K562 (cell line): ENCODE measurements at regions not wholly inside any gene's neighbourhood (a gene's known extent, or its start where the extent isn't known, plus 50 kb on each side); places are given as distances from the start of the nearest gene placed in this dataset.
A peak's percentile ranks its signal among the peaks of the same experiment; 100 is the strongest.

ENCODE experiments used
- ATAC-seq: fragments of 200-7000 bp; cut with Tn5 transposase; 3 replicates; pipeline ENCODE4 v1.9.1; 2020; ENCODE audit warnings: moderate library complexity
- BruUV-seq: library from RNA; stranded (reverse); fragments of 400-500 nt; replicated peaks from 2 replicates; lab custom pipeline; 2021; lab: Mats Ljungman, UMichigan
- CTCF ChIA-PET: fragments of 300-600 bp; formaldehyde crosslinking; extraction: SDS; loops from one replicate; lab custom pipeline; 2021; ENCODE audit warnings: low intra/inter-chr PET ratio; lab: Yijun Ruan, JAX
- POLR2A ChIA-PET: fragments of 300-600, 350-650 bp; sonication (Branson Sonifier 250); formaldehyde crosslinking; extraction: SDS; loops from one replicate; lab custom pipeline; 2021; ENCODE audit warnings: antibody characterized with exemption, inconsistent platforms; lab: Yijun Ruan, JAX
- DNase-seq, 4 experiments: peaks; one replicate each; pipeline versions ENCODE4 v3.0.0 to v3.0.0-alpha.2; 2011 to 2018; ENCODE audit warnings: low spot score in 3 of 4, mixed read lengths in 3 of 4; ENCODE audit errors: extremely low read depth in 1 of 4
- FAIRE-seq: peaks from 2 replicates; lab custom pipeline; 2011; peaks lifted over from hg19 to GRCh38; lab: Jason Lieb, UNC
- H2AFZ ChIP-seq: 2 replicates; pipeline ENCODE4 v1.6.0; 2011; ENCODE audit warnings: low read depth, low read length, control low read depth, inconsistent platforms
- H3K27ac ChIP-seq: fragments of 200-600 bp; 3 replicates; pipeline ENCODE4 v1.8.0; 2011; ENCODE audit warnings: low read depth, mild to moderate bottlenecking, control low read depth, inconsistent platforms, low read length, moderate library complexity, mixed read lengths; ENCODE audit errors: extremely low read depth
- H3K27me3 ChIP-seq, 2 experiments: fragments of 300-600 bp in 1 of 2; 2 replicates in 1 of 2; 3 replicates in 1 of 2; pipeline versions ENCODE4 v1.6.0 to v1.8.0; 2011; ENCODE audit warnings: inconsistent platforms in 2 of 2, low read length in 2 of 2, mild to moderate bottlenecking in 1 of 2, mixed read lengths in 1 of 2, moderate library complexity in 1 of 2; ENCODE audit not compliant: control insufficient read depth in 2 of 2, insufficient read depth in 2 of 2
- H3K36me3 ChIP-seq: fragments of 300-600 bp; 3 replicates; pipeline ENCODE4 v1.8.0; 2011; ENCODE audit warnings: mild to moderate bottlenecking, low read length, inconsistent platforms; ENCODE audit not compliant: control insufficient read depth, insufficient read depth
- H3K4me1 ChIP-seq, 2 experiments: fragments of 200-600 bp in 1 of 2; replicated peaks in 1 of 2; 2 replicates in 1 of 2; 3 replicates in 1 of 2; pipeline versions ENCODE4 v1.5.1 to v1.8.0; 2011; ENCODE audit warnings: inconsistent platforms in 2 of 2, low read length in 2 of 2, mild to moderate bottlenecking in 1 of 2, mixed read lengths in 1 of 2, moderate library complexity in 1 of 2; ENCODE audit not compliant: control insufficient read depth in 2 of 2, insufficient read depth in 2 of 2
- H3K4me2 ChIP-seq: 2 replicates; pipeline ENCODE4 v1.6.1; 2011; ENCODE audit warnings: low read length, control low read depth, inconsistent platforms, mixed read lengths; ENCODE audit not compliant: insufficient read depth
- H3K4me3 ChIP-seq: fragments of 200-600 bp; sonication (generic), shearing (Covaris generic); 2 replicates; pipeline ENCODE4 v1.5.1; 2016; ENCODE audit warnings: control low read depth, inconsistent platforms
- H3K79me2 ChIP-seq: fragments of 200-600 bp; 3 replicates; pipeline ENCODE4 v1.8.0; 2011; ENCODE audit warnings: low read length, inconsistent platforms; ENCODE audit not compliant: control insufficient read depth, insufficient read depth
- H3K9ac ChIP-seq, 2 experiments: 2 replicates each; pipeline versions ENCODE4 v1.6.0 to v1.6.1; 2011; ENCODE audit warnings: low read depth in 2 of 2, low read length in 2 of 2, control low read depth in 1 of 2, inconsistent platforms in 1 of 2, mild to moderate bottlenecking in 1 of 2, mixed read lengths in 1 of 2; ENCODE audit not compliant: insufficient read depth in 1 of 2
- H3K9me1 ChIP-seq: one replicate; pipeline ENCODE4 v1.6.0; 2011; ENCODE audit warnings: inconsistent platforms, mild to moderate bottlenecking, low read length, moderate library complexity; ENCODE audit not compliant: control insufficient read depth, insufficient read depth
- H3K9me3 ChIP-seq: replicated peaks from 2 replicates; pipeline ENCODE4 v1.5.1; 2011; ENCODE audit warnings: low read depth, low read length, inconsistent platforms; ENCODE audit not compliant: control insufficient read depth, insufficient read depth
- H4K20me1 ChIP-seq: replicated peaks from 2 replicates; pipeline ENCODE4 v1.6.1; 2011; ENCODE audit warnings: low read length, inconsistent platforms, mixed read lengths; ENCODE audit not compliant: control insufficient read depth, insufficient read depth
- CEBPG ChIP-seq, 3 experiments: fragments of 200-800 bp in 1 of 3; sonication (Bioruptor generic) in 1 of 3; sonication (generic) in 1 of 3; formaldehyde crosslinking in 1 of 3; IDR thresholded peaks in 2 of 3; conservative IDR thresholded peaks in 1 of 3; 2 replicates each; pipeline versions ENCODE4 v1.6.1 to v1.8.0; 2016 to 2022; ENCODE audit warnings: missing compliant biosample characterization in 2 of 3, missing genetic modification characterization in 2 of 3, mild to moderate bottlenecking in 1 of 3, missing genetic modification reagents in 1 of 3
- KLF6 ChIP-seq: fragments of 250-450 bp; sonication (Bioruptor Pico); IDR thresholded peaks from 2 replicates; pipeline ENCODE4 v1.4.0; 2020; ENCODE audit warnings: mild to moderate bottlenecking, moderate library complexity, borderline replicate concordance
- SMAD1 ChIP-seq: fragments of 150-350 bp; IDR thresholded peaks from 2 replicates; pipeline ENCODE4 v1.6.1; 2014; ENCODE audit warnings: low read length, low read depth; ENCODE audit not compliant: partially characterized antibody
- SMAD3 ChIP-seq: fragments of 450-650 bp; formaldehyde crosslinking; conservative IDR thresholded peaks from 2 replicates; pipeline ENCODE4 v1.4.0; 2020; ENCODE audit warnings: mild to moderate bottlenecking
- SMC3 ChIP-seq: conservative IDR thresholded peaks from 2 replicates; pipeline ENCODE4 v1.6.1; 2011; ENCODE audit warnings: low read depth, low read length, improper control_type of control experiment; ENCODE audit not compliant: insufficient read depth
- TOE1 ChIP-seq, 2 experiments: fragments of 450-650 bp in 1 of 2; sonication (generic) in 1 of 2; formaldehyde crosslinking in 1 of 2; IDR thresholded peaks; 2 replicates each; pipeline versions ENCODE4 v1.7.1 to v1.8.0; 2016 to 2022; ENCODE audit warnings: borderline replicate concordance in 2 of 2, mild to moderate bottlenecking in 2 of 2, antibody characterized with exemption in 1 of 2, inconsistent platforms in 1 of 2, low read depth in 1 of 2, missing genetic modification reagents in 1 of 2, moderate library complexity in 1 of 2
- ZNF175 ChIP-seq: fragments of 200-800 bp; sonication (Bioruptor generic); IDR thresholded peaks from 2 replicates; pipeline ENCODE4 v1.6.1; 2016; ENCODE audit warnings: low read depth, mild to moderate bottlenecking, missing genetic modification characterization, missing compliant biosample characterization
- ZNF699 ChIP-seq: fragments of 250-450 bp; sonication (Bioruptor Pico); IDR thresholded peaks from 2 replicates; pipeline ENCODE4 v1.8.0; 2021; ENCODE audit warnings: mild to moderate bottlenecking, moderate library complexity; ENCODE audit not compliant: insufficient replicate concordance
- WGBS: fragments of 100-300 bp; shearing (Covaris generic); methylation state at CpG from one replicate; pipeline ENCODE4 v1.1.6; 2016; ENCODE audit warnings: low coverage, mixed read lengths; ENCODE audit not compliant: insufficient coverage; ENCODE audit errors: missing lambda C conversion rate; 5-methylcytosine and 5-hydroxymethylcytosine counted together
- in situ Hi-C: fragments of 300-500 bp; cut with MboI; formaldehyde crosslinking; loops from 4 replicates; pipeline ENCODE4 v1.15.0; 2018; ENCODE audit warnings: inconsistent platforms, mixed read lengths
- intact Hi-C: fragments of 100-400 bp; cut with micrococcal nuclease; formaldehyde crosslinking; loops from 2 replicates; pipeline ENCODE4 v1.14.2; 2022
- TF ChIP-seq, protein P1 (sequence below): fragments of 450-650 bp; formaldehyde crosslinking; IDR thresholded peaks from 2 replicates; pipeline ENCODE4 v1.4.0; 2020; ENCODE audit warnings: mild to moderate bottlenecking, mixed read lengths
- TF ChIP-seq, protein P2 (sequence below): fragments of 250-450 bp; sonication (Bioruptor Pico); IDR thresholded peaks from 2 replicates; pipeline ENCODE4 v1.8.0; 2022; ENCODE audit warnings: inconsistent platforms
- TF ChIP-seq, protein P3 (sequence below): sonication (generic); formaldehyde crosslinking; IDR thresholded peaks from 2 replicates; pipeline ENCODE4 v1.4.0; 2020; ENCODE audit warnings: mild to moderate bottlenecking, missing genetic modification reagents

DNA sequence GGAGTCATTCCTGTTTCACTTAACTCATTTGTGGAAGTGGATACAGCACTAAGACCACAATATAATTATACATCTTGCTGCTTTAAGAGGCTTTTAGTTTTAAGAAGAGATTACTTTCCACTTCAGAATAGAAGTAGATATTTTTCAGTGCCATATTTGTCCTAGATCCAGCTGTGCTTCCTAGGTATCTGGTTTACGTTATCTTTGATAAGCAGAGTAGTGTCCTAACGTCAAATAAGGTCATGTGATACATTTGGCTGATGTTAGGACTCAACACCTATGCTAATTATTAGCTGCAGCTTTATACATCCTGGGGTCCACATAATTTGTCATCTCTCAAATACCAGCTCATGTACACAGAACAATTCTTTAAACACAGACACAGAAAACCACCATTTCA lies 196.2 kb upstream of the SMIM30 start (continued):
- TF ChIP-seq SMAD3 (CRISPR knock-in tag) (no peak), ZNF175 (CRISPR knock-in tag) (no peak), ZNF699 (CRISPR knock-in tag) (no peak)
- TF ChIP-seq, protein P1, sequence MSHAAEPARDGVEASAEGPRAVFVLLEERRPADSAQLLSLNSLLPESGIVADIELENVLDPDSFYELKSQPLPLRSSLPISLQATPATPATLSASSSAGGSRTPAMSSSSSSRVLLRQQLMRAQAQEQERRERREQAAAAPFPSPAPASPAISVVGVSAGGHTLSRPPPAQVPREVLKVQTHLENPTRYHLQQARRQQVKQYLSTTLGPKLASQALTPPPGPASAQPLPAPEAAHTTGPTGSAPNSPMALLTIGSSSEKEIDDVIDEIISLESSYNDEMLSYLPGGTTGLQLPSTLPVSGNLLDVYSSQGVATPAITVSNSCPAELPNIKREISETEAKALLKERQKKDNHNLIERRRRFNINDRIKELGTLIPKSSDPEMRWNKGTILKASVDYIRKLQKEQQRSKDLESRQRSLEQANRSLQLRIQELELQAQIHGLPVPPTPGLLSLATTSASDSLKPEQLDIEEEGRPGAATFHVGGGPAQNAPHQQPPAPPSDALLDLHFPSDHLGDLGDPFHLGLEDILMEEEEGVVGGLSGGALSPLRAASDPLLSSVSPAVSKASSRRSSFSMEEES = peak; percentile 84

DNA sequence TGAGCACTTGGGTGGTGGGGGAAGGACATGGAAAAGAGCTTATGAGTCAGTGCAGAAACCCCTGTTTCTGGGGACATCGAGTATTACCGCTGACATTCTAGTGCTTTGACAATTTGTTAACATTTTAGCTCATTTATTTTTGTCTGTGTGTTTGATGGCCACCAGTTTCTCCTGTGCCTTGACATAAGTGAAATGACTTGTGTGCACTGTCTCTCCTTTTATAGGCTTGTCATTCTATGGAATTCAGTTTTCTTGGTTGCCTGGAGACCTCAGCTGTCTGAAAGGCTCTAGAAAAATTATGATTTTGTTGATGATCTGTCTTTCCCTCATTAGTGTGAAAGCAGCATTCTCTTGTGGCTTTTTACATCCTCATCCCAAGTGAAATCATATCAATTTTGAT lies 190.0 kb upstream of the SMIM30 start:
- Histone ChIP-seq H3K9ac (no peak overlapping the region), H2AFZ (no peak overlapping the region), H3K4me3 (no peak overlapping the region), H3K4me2 (no peak overlapping the region), H3K27me3 (no peaks in the 10 kb centered on the region), H3K36me3 (no peaks in the 10 kb centered on the region), H3K9me1 (no peaks in the 10 kb centered on the region), H3K79me2 (no peaks in the 10 kb centered on the region), H3K27ac (no peak overlapping the region), H4K20me1 (no peaks in the 10 kb centered on the region), H3K9me3 (no peaks in the 10 kb centered on the region), H3K4me1 (no peaks in the 10 kb centered on the region; a peak in 1 of 5 replicates)
- in situ Hi-C loops (no loop called here), intact Hi-C loops (no loop called here)
- POLR2A ChIA-PET = interaction anchor here (0.6 kb wide), 1 partner anchor 200 kb away, joined by 3 read pairs; no protein-coding TSS in a partner anchor
- 3% methylated on average over 2 of the region's 2 CpGs for WGBS
- no TSS peak for BruUV-seq
- FAIRE-seq (no peak), ATAC-seq (no peak), DNase-seq (no peak)
- CTCF ChIA-PET = no interaction called here
- TF ChIP-seq, protein P2, sequence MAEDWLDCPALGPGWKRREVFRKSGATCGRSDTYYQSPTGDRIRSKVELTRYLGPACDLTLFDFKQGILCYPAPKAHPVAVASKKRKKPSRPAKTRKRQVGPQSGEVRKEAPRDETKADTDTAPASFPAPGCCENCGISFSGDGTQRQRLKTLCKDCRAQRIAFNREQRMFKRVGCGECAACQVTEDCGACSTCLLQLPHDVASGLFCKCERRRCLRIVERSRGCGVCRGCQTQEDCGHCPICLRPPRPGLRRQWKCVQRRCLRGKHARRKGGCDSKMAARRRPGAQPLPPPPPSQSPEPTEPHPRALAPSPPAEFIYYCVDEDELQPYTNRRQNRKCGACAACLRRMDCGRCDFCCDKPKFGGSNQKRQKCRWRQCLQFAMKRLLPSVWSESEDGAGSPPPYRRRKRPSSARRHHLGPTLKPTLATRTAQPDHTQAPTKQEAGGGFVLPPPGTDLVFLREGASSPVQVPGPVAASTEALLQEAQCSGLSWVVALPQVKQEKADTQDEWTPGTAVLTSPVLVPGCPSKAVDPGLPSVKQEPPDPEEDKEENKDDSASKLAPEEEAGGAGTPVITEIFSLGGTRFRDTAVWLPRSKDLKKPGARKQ = no peak
- no peak for TF ChIP-seq SMAD1
- TF ChIP-seq, protein P3, sequence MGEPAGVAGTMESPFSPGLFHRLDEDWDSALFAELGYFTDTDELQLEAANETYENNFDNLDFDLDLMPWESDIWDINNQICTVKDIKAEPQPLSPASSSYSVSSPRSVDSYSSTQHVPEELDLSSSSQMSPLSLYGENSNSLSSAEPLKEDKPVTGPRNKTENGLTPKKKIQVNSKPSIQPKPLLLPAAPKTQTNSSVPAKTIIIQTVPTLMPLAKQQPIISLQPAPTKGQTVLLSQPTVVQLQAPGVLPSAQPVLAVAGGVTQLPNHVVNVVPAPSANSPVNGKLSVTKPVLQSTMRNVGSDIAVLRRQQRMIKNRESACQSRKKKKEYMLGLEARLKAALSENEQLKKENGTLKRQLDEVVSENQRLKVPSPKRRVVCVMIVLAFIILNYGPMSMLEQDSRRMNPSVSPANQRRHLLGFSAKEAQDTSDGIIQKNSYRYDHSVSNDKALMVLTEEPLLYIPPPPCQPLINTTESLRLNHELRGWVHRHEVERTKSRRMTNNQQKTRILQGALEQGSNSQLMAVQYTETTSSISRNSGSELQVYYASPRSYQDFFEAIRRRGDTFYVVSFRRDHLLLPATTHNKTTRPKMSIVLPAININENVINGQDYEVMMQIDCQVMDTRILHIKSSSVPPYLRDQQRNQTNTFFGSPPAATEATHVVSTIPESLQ (CRISPR knock-in tag) = no peak
- no peak for TF ChIP-seq TOE1 (IDR thresholded peaks at IDR 0.05; ENCODE audit: borderline replicate concordance)
- TF ChIP-seq TOE1 (CRISPR knock-in tag; IDR thresholded peaks at IDR 0.05; ENCODE audit: borderline replicate concordance, low read depth) = no peak
- no peak for TF ChIP-seq SMC3
- no peak for TF ChIP-seq KLF6 (CRISPR knock-in tag)
- no peak for TF ChIP-seq CEBPG (CRISPR knock-in tag; IDR thresholded peaks at IDR 0.05)
- no peak for TF ChIP-seq CEBPG (tag; conservative IDR thresholded peaks at IDR 0.05 in 1 of 2, IDR thresholded peaks at IDR 0.05 in 1 of 2)
